ENCODE measurements at regions not wholly inside any gene's neighbourhood (a gene's known extent, or its start where the extent isn't known, plus 50 kb on each side); places are given as distances from the start of the nearest gene placed in this dataset.

- no peak for DNase-seq (ENCODE audit: low read depth)
These were observed 262.7 kb downstream of the CHL1 start for GRCh38 chr3:459311-459670.

- no peak for DNase-seq (ENCODE audit: low read depth)
These were observed 264.4 kb downstream of the CHL1 start for GRCh38 chr3:461006-461405.

GRCh38 chr3:462851-463250 lies 266.3 kb downstream of the CHL1 start:
- no peak for DNase-seq (ENCODE audit: low read depth)

- DNase-seq (ENCODE audit: low read depth), result no peak
These were observed 267.0 kb downstream of the CHL1 start for GRCh38 chr3:463252-464192.

GRCh38 chr3:464255-464654 lies 267.7 kb downstream of the CHL1 start:
- DNase-seq (ENCODE audit: low read depth), result no peak

- no peak for DNase-seq (ENCODE audit: low read depth)
These were observed 271.6 kb downstream of the CHL1 start for GRCh38 chr3:468172-468571.

- no peak for DNase-seq (ENCODE audit: low read depth)
These were observed 276.7 kb downstream of the CHL1 start for GRCh38 chr3:473033-473800.

- no peak for DNase-seq (ENCODE audit: low read depth)
These were observed 278.3 kb downstream of the CHL1 start for GRCh38 chr3:474828-475227.

- no peak for DNase-seq (ENCODE audit: low read depth)
These were observed 283.5 kb downstream of the CHL1 start for GRCh38 chr3:480070-480469.

GRCh38 chr3:481111-481510 lies 284.5 kb downstream of the CHL1 start:
- DNase-seq (ENCODE audit: low read depth), result no peak

- DNase-seq (ENCODE audit: low read depth), result no peak
These were observed 285.1 kb downstream of the CHL1 start for GRCh38 chr3:481680-482079.

- DNase-seq (ENCODE audit: low read depth), result no peak
These were observed 285.9 kb downstream of the CHL1 start for GRCh38 chr3:482479-482878.

- no peak for DNase-seq (ENCODE audit: low read depth)
These were observed 287.8 kb downstream of the CHL1 start for GRCh38 chr3:484341-484740.

- DNase-seq (ENCODE audit: low read depth), result no peak
These were observed 291.1 kb downstream of the CHL1 start for GRCh38 chr3:487614-488013.

GRCh38 chr3:492586-493316 lies 296.2 kb downstream of the CHL1 start:
- DNase-seq (ENCODE audit: low read depth), result no peak

GRCh38 chr3:494190-494589 lies 297.6 kb downstream of the CHL1 start:
- DNase-seq (ENCODE audit: low read depth), result no peak

GRCh38 chr3:498487-498886 lies 301.9 kb downstream of the CHL1 start:
- no peak for DNase-seq (ENCODE audit: low read depth)

- no peak for DNase-seq (ENCODE audit: low read depth)
These were observed 302.6 kb downstream of the CHL1 start for GRCh38 chr3:499001-499761.

- DNase-seq (ENCODE audit: low read depth), result no peak
These were observed 305.9 kb downstream of the CHL1 start for GRCh38 chr3:502486-502885.

- DNase-seq (ENCODE audit: low read depth), result no peak
These were observed 316.7 kb downstream of the CHL1 start for GRCh38 chr3:513301-513700.

- no peak for DNase-seq (ENCODE audit: low read depth)
These were observed 317.6 kb downstream of the CHL1 start for GRCh38 chr3:514192-514591.

GRCh38 chr3:519026-519425 lies 322.5 kb downstream of the CHL1 start:
- DNase-seq (ENCODE audit: low read depth), result no peak

Measured in EH (cell line).